Skeletal muscle satellite cell (primary cell): ENCODE measurements at regions not wholly inside any gene's neighbourhood (a gene's known extent, or its start where the extent isn't known, plus 50 kb on each side); places are given as distances from the start of the nearest gene placed in this dataset.

Experiments used
- H3K27me3 ChIP-seq: 2 replicates; pipeline ENCODE4 v1.7.0; 2013; ENCODE audit warnings: low read length; ENCODE audit not compliant: control insufficient read depth, insufficient read depth
- H3K36me3 ChIP-seq: 2 replicates; pipeline ENCODE4 v1.7.0; 2013; ENCODE audit warnings: mild to moderate bottlenecking, control low read depth, low read length; ENCODE audit not compliant: insufficient read depth
- H3K4me1 ChIP-seq: 2 replicates; pipeline ENCODE4 v1.7.0; 2013; ENCODE audit warnings: low read length; ENCODE audit not compliant: control insufficient read depth, insufficient read depth
- H3K4me2 ChIP-seq: 2 replicates; pipeline ENCODE4 v1.7.0; 2013; ENCODE audit warnings: mild to moderate bottlenecking, low read length
- H3K4me3 ChIP-seq: 2 replicates; pipeline ENCODE4 v1.7.0; 2013; ENCODE audit warnings: low read length
- H3K9ac ChIP-seq: 2 replicates; pipeline ENCODE4 v1.7.0; 2013; ENCODE audit warnings: mild to moderate bottlenecking, low read depth, low read length, moderate library complexity
- H3K9me3 ChIP-seq: replicated peaks from 2 replicates; pipeline ENCODE4 v1.7.0; 2013; ENCODE audit warnings: mild to moderate bottlenecking, control low read depth, low read length

- H3K36me3 ChIP-seq = no peaks in the 10 kb centered on the region
- H3K4me3 ChIP-seq = no peak overlapping the region
- H3K9me3 ChIP-seq = no peaks in the 10 kb centered on the region
- H3K4me1 ChIP-seq = no peaks in the 10 kb centered on the region
- no peak overlapping the region for H3K4me2 ChIP-seq
- no peaks in the 10 kb centered on the region for H3K27me3 ChIP-seq
- no peak overlapping the region for H3K9ac ChIP-seq
These were observed 733.6 kb upstream of the MAN1A1 start for GRCh38 chr6:120083186-120083585.

- Histone ChIP-seq H3K4me1 (no peaks in the 10 kb centered on the region), H3K36me3 (no peaks in the 10 kb centered on the region), H3K9me3 (no peaks in the 10 kb centered on the region), H3K27me3 (no peaks in the 10 kb centered on the region), H3K4me2 (no peak overlapping the region), H3K4me3 (no peak overlapping the region), H3K9ac (no peak overlapping the region)
These were observed 727.9 kb upstream of the MAN1A1 start for GRCh38 chr6:120077489-120077888.

DNA sequence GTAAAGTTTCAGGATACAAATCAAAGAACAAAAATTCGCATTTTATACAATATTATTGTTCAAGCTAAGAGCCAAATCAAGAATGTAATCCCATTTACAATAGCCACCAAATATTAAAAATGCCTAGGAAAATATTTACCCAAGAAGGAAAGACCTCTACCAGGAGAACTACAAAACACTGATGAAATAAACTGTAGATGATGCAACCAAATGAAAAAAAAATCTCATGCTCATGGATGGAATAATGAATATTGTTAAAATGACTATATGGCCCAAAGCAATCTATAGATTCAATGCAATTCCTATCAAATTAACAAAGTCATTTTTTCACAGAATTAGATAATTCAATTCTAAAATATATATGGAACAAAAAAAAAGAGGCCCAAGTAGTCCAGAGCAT lies 708.8 kb upstream of the MAN1A1 start:
- Histone ChIP-seq H3K4me3 (no peak overlapping the region), H3K4me1 (no peaks in the 10 kb centered on the region), H3K9me3 (no peaks in the 10 kb centered on the region), H3K9ac (no peak overlapping the region), H3K4me2 (no peak overlapping the region), H3K27me3 (no peaks in the 10 kb centered on the region), H3K36me3 (no peaks in the 10 kb centered on the region)

- Histone ChIP-seq H3K9me3 (no peaks in the 10 kb centered on the region), H3K27me3 (no peaks in the 10 kb centered on the region), H3K36me3 (no peaks in the 10 kb centered on the region), H3K4me2 (no peak overlapping the region), H3K4me1 (no peaks in the 10 kb centered on the region), H3K4me3 (no peak overlapping the region), H3K9ac (no peak overlapping the region)
These were observed 706.5 kb upstream of the MAN1A1 start for GRCh38 chr6:120056085-120056484.

- Histone ChIP-seq H3K36me3 (no peaks in the 10 kb centered on the region), H3K9ac (no peak overlapping the region), H3K4me3 (no peak overlapping the region), H3K4me1 (no peaks in the 10 kb centered on the region), H3K27me3 (no peaks in the 10 kb centered on the region), H3K4me2 (no peak overlapping the region), H3K9me3 (no peaks in the 10 kb centered on the region)
These were observed 705.5 kb upstream of the MAN1A1 start for GRCh38 chr6:120055071-120055470.

GRCh38 chr6:120039664-120040063 lies 690.1 kb upstream of the MAN1A1 start:
- H3K36me3 ChIP-seq = no peaks in the 10 kb centered on the region
- H3K4me3 ChIP-seq = no peak overlapping the region
- no peaks in the 10 kb centered on the region for H3K27me3 ChIP-seq
- H3K9ac ChIP-seq = no peak overlapping the region
- H3K9me3 ChIP-seq = no peaks in the 10 kb centered on the region
- no peak overlapping the region for H3K4me2 ChIP-seq
- no peaks in the 10 kb centered on the region for H3K4me1 ChIP-seq

GRCh38 chr6:120031837-120032236 lies 682.3 kb upstream of the MAN1A1 start:
- no peaks in the 10 kb centered on the region for H3K27me3 ChIP-seq
- no peak overlapping the region for H3K4me3 ChIP-seq

DNA sequence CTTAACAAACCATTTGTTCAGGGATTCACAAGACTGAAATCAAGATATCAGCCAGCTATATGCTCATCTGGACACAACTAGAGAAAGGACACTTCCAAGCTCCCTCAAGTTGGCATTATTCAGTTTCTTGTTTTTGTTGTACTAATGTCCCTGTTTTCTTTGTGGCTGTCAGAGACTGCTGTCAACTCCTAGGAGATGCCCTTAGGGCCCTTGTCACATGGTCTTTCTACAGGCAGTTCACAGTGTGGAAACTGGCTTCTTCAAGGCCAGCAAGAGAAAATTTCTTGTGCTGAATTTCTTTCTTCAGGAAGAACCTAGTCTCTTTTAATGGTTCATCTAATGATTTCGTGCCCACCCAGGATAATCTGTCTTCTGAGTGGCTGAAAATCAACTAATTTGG lies 677.2 kb upstream of the MAN1A1 start:
- Histone ChIP-seq H3K36me3 (no peaks in the 10 kb centered on the region), H3K27me3 (no peaks in the 10 kb centered on the region), H3K4me3 (no peak overlapping the region), H3K4me2 (no peak overlapping the region), H3K9me3 (no peaks in the 10 kb centered on the region), H3K4me1 (no peaks in the 10 kb centered on the region), H3K9ac (no peak overlapping the region)

More at GRCh38 chr6:120031837-120032236, 682.3 kb upstream of the MAN1A1 start:
- no peaks in the 10 kb centered on the region for H3K4me1 ChIP-seq
- H3K9me3 ChIP-seq = no peaks in the 10 kb centered on the region
- no peak overlapping the region for H3K4me2 ChIP-seq
- no peaks in the 10 kb centered on the region for H3K36me3 ChIP-seq
- H3K9ac ChIP-seq = no peak overlapping the region

- no peaks in the 10 kb centered on the region for H3K27me3 ChIP-seq
- H3K4me1 ChIP-seq = no peaks in the 10 kb centered on the region
- H3K36me3 ChIP-seq = no peaks in the 10 kb centered on the region
- H3K4me3 ChIP-seq = no peak overlapping the region
- no peak overlapping the region for H3K9ac ChIP-seq
- no peak overlapping the region for H3K4me2 ChIP-seq
- no peaks in the 10 kb centered on the region for H3K9me3 ChIP-seq
These were observed 660.5 kb upstream of the MAN1A1 start for GRCh38 chr6:120010075-120010474.

DNA sequence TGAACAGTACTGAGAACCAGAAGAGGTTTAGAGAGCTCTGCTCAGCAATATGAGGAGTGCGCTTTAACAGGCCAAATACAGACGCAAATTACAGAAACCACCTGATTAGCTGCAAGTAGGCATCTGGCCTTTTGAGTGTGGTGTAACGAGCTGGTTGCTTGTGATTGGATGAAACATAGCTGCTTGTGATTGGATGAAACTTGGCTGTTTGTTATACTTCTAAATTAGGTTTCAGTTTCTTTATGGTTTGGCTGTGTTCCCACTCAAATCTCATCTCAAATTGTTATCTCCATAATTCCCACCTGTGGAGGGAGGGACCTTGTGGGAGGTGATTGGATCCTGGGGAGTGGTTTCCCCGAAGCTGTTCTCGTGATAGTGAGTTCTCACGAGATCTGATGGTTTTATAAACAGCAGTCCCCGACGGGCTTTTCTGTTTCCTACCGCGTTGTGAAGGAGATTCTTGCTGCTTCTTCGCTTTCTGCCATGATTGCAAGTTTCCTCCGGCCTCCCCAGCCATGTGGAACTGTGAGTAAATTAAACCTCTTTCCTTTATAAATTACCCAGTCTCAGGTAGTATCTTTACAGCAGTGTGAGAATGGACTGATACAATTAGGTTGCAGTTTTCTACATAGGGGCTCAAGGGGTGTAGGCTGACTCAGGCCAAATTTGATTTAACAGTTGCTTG lies 655.9 kb upstream of the MAN1A1 start:
- H3K4me2 ChIP-seq = no peak overlapping the region
- H3K4me1 ChIP-seq = no peaks in the 10 kb centered on the region
- H3K27me3 ChIP-seq = no peaks in the 10 kb centered on the region
- no peaks in the 10 kb centered on the region for H3K36me3 ChIP-seq
- no peak overlapping the region for H3K9ac ChIP-seq
- no peaks in the 10 kb centered on the region for H3K9me3 ChIP-seq
- no peak overlapping the region for H3K4me3 ChIP-seq

- Histone ChIP-seq H3K4me1 (peaks cover 5% of the 10 kb centered on the region), H3K27me3 (no peaks in the 10 kb centered on the region), H3K4me3 (no peak overlapping the region), H3K9ac (no peak overlapping the region), H3K4me2 (no peak overlapping the region), H3K36me3 (no peaks in the 10 kb centered on the region), H3K9me3 (no peaks in the 10 kb centered on the region)
These were observed 637.5 kb upstream of the MAN1A1 start for GRCh38 chr6:119986934-119987549.
